HepG2 (cell line): ENCODE measurements at regions not wholly inside any gene's neighbourhood (a gene's known extent, or its start where the extent isn't known, plus 50 kb on each side); places are given as distances from the start of the nearest gene placed in this dataset.
A peak's percentile ranks its signal among the peaks of the same experiment; 100 is the strongest.

ENCODE experiments used
- ATAC-seq: fragments of 200-7000 bp; cut with Tn5 transposase; 3 replicates; pipeline ENCODE4 v1.9.1; 2020; ENCODE audit warnings: mild to moderate bottlenecking, moderate library complexity
- BruUV-seq: library from RNA; stranded (reverse); fragments of 400-500 nt; replicated peaks from 2 replicates; lab custom pipeline; 2021; lab: Mats Ljungman, UMichigan
- CTCF ChIA-PET: fragments of 300-600 bp; formaldehyde crosslinking; extraction: SDS; loops from one replicate; lab custom pipeline; 2021; ENCODE audit warnings: low total read pairs, inconsistent platforms, low intra/inter-chr PET ratio; lab: Yijun Ruan, JAX
- POLR2A ChIA-PET: fragments of 350-600 bp; sonication (Branson Sonifier 250); formaldehyde crosslinking; loops from one replicate; lab custom pipeline; 2020; ENCODE audit warnings: antibody characterized with exemption, inconsistent platforms; lab: Yijun Ruan, JAX
- DNase-seq: peaks from one replicate; pipeline ENCODE4 v3.0.0-alpha.2; 2015; ENCODE audit warnings: low spot score
- FAIRE-seq: peaks from 3 replicates; lab custom pipeline; 2011; peaks lifted over from hg19 to GRCh38; lab: Jason Lieb, UNC
- H2AFZ ChIP-seq: one replicate; pipeline ENCODE4 v1.6.1; 2011; ENCODE audit warnings: low read length, inconsistent platforms
- H3K27ac ChIP-seq: fragments of 300-600 bp; 3 replicates; pipeline ENCODE4 v1.8.0; 2011; ENCODE audit warnings: mixed run types, mild to moderate bottlenecking, mixed read lengths, low read length, inconsistent platforms; ENCODE audit not compliant: insufficient read depth; ENCODE audit errors: extremely low read length
- H3K27me3 ChIP-seq, 2 experiments: fragments of 200-600 bp in 1 of 2; 2 replicates in 1 of 2; 3 replicates in 1 of 2; pipeline versions ENCODE4 v1.6.0 to v1.8.0; 2011; ENCODE audit warnings: low read length in 2 of 2, mild to moderate bottlenecking in 2 of 2, moderate library complexity in 2 of 2, inconsistent platforms in 1 of 2; ENCODE audit not compliant: insufficient read depth in 2 of 2, control insufficient read depth in 1 of 2
- H3K36me3 ChIP-seq, 2 experiments: fragments of 200-600 bp in 1 of 2; replicated peaks in 1 of 2; 2 replicates in 1 of 2; 3 replicates in 1 of 2; pipeline versions ENCODE4 v1.5.1 to v1.8.0; 2011; ENCODE audit warnings: low read length in 2 of 2, inconsistent platforms in 1 of 2; ENCODE audit not compliant: insufficient read depth in 2 of 2, control insufficient read depth in 1 of 2
- H3K4me1 ChIP-seq: 2 replicates; pipeline ENCODE4 v1.5.1; 2012; ENCODE audit warnings: low read length, inconsistent platforms; ENCODE audit not compliant: insufficient read depth
- H3K4me2 ChIP-seq: 2 replicates; pipeline ENCODE4 v1.6.0; 2011; ENCODE audit warnings: low read depth, low read length, inconsistent platforms
- H3K4me3 ChIP-seq, 3 experiments: fragments of 200-600 bp in 1 of 3; sonication (generic), shearing (Covaris generic) in 1 of 3; replicated peaks in 1 of 3; 2 replicates each; pipeline ENCODE4 v1.5.1; 2011 to 2016; ENCODE audit warnings: low read length in 3 of 3, inconsistent platforms in 2 of 3, low read depth in 2 of 3, mild to moderate bottlenecking in 2 of 3, control low read depth in 1 of 3, mixed read lengths in 1 of 3; ENCODE audit not compliant: insufficient read depth in 1 of 3
- H3K79me2 ChIP-seq: one replicate; pipeline ENCODE4 v1.6.1; 2011; ENCODE audit warnings: low read length, inconsistent platforms; ENCODE audit not compliant: insufficient read depth
- H3K9ac ChIP-seq: 2 replicates; pipeline ENCODE4 v1.6.0; 2011; ENCODE audit warnings: mild to moderate bottlenecking, low read depth, low read length, inconsistent platforms; ENCODE audit not compliant: insufficient read depth
- H3K9me3 ChIP-seq: 2 replicates; pipeline ENCODE4 v1.5.1; 2012; ENCODE audit warnings: mild to moderate bottlenecking, low read length
- H4K20me1 ChIP-seq: 2 replicates; pipeline ENCODE4 v1.6.0; 2011; ENCODE audit warnings: inconsistent platforms, mild to moderate bottlenecking, low read length, moderate library complexity; ENCODE audit not compliant: insufficient read depth
- ARID2 ChIP-seq: sonication (generic); formaldehyde crosslinking; IDR thresholded peaks from 2 replicates; pipeline ENCODE4 v1.8.1; 2022; ENCODE audit warnings: mild to moderate bottlenecking, missing genetic modification reagents, borderline replicate concordance
- CAMTA2 ChIP-seq: sonication (generic); formaldehyde crosslinking; IDR thresholded peaks from 2 replicates; pipeline ENCODE4 v1.4.0; 2020; ENCODE audit warnings: mild to moderate bottlenecking, missing genetic modification reagents, borderline replicate concordance
- LCORL ChIP-seq, 2 experiments: fragments of 450-650 bp in 1 of 2; sonication (generic) in 1 of 2; formaldehyde crosslinking in 1 of 2; IDR thresholded peaks; 2 replicates each; pipeline versions ENCODE4 v1.5.0 to v1.6.1; 2017 to 2020; ENCODE audit warnings: antibody characterized with exemption in 1 of 2, missing genetic modification reagents in 1 of 2
- RCOR2 ChIP-seq: IDR thresholded peaks from 2 replicates; pipeline ENCODE4 v1.6.1; 2016; ENCODE audit warnings: missing biosample characterization, missing genetic modification reagents
- SALL1 ChIP-seq: sonication (generic); formaldehyde crosslinking; IDR thresholded peaks from 2 replicates; pipeline ENCODE4 v1.8.0; 2022; ENCODE audit warnings: mild to moderate bottlenecking, missing genetic modification reagents
- UBTF ChIP-seq: sonication (generic); formaldehyde crosslinking; IDR thresholded peaks from 2 replicates; pipeline ENCODE4 v1.4.0; 2020; ENCODE audit warnings: mild to moderate bottlenecking, missing genetic modification reagents
- YY1 ChIP-seq: IDR thresholded peaks from 2 replicates; pipeline ENCODE4 v1.6.1; 2011; ENCODE audit warnings: low read length, low read depth, moderate library complexity, mild to moderate bottlenecking; ENCODE audit not compliant: insufficient read depth, insufficient replicate concordance
- ZBTB37 ChIP-seq: sonication (generic); formaldehyde crosslinking; IDR thresholded peaks from 2 replicates; pipeline ENCODE4 v1.4.0; 2020; ENCODE audit warnings: mild to moderate bottlenecking, missing genetic modification reagents
- ZFX ChIP-seq: sonication (generic); formaldehyde crosslinking; IDR thresholded peaks from 2 replicates; pipeline ENCODE4 v1.4.0; 2020; ENCODE audit warnings: mild to moderate bottlenecking, low read depth, missing genetic modification reagents, moderate library complexity
- ZNF383 ChIP-seq: sonication (generic); formaldehyde crosslinking; IDR thresholded peaks from 2 replicates; pipeline ENCODE4 v1.4.0; 2020; ENCODE audit warnings: missing genetic modification reagents, mild to moderate bottlenecking, borderline replicate concordance
- ZNF644 ChIP-seq: IDR thresholded peaks from 2 replicates; pipeline ENCODE4 v1.6.1; 2016; ENCODE audit warnings: low read depth
- WGBS: methylation state at CpG from one replicate; pipeline ENCODE4 v1.1.6; 2017; ENCODE audit warnings: low lambda C conversion rate; 5-methylcytosine and 5-hydroxymethylcytosine counted together
- in situ Hi-C: cut with HindIII; loops from 2 replicates; pipeline ENCODE4 v1.10.0; 2017; ENCODE audit warnings: low pct_unique_long_range_greater_than_20kb; ENCODE audit not compliant: extremely low pct_ligation_motif_present
- intact Hi-C: fragments of 100-400 bp; cut with micrococcal nuclease; formaldehyde crosslinking; loops from one replicate; pipeline ENCODE4 v1.10.0; 2022; ENCODE audit not compliant: unreplicated experiment

GRCh38 chr9:129327552-129328328 lies 149.7 kb upstream of the IER5L start:
- DNase-seq (no peak), FAIRE-seq (no peak), ATAC-seq (peak; percentile 16; the same call in 1 of the 3 replicates)
- in situ Hi-C loops: no loop called here
- Histone ChIP-seq H3K4me3 (no peak overlapping the region), H3K9me3 (peaks cover 8% of the 10 kb centered on the region), H2AFZ (no peak overlapping the region), H4K20me1 (no peaks in the 10 kb centered on the region), H3K4me2 (peak overlapping the region; percentile 61; the same call in 1 of the 2 replicates), H3K27ac (no peak overlapping the region)
- POLR2A ChIA-PET: no interaction called here
- no peak for TF ChIP-seq CAMTA2 (CRISPR knock-in tag)
- no peak for TF ChIP-seq YY1
- TF ChIP-seq ZNF383 (CRISPR knock-in tag): no peak
- TF ChIP-seq RCOR2 (CRISPR knock-in tag): no peak
- TF ChIP-seq ZFX (CRISPR knock-in tag): peak; percentile 24; the same call in 1 of the 2 replicates
- peak; percentile 19; the same call in 1 of the 2 replicates for TF ChIP-seq SALL1 (CRISPR knock-in tag)
- no peak for TF ChIP-seq ZBTB37 (CRISPR knock-in tag)
- no peak for TF ChIP-seq UBTF (CRISPR knock-in tag)
- TF ChIP-seq LCORL (IDR thresholded peaks at IDR 0.05): no peak
- 0 out of 2 replicates have a peak, but pooled peaks have one; percentile 39 for TF ChIP-seq LCORL (CRISPR knock-in tag; IDR thresholded peaks at IDR 0.05)
- TF ChIP-seq ZNF644 (CRISPR knock-in tag): 0 out of 2 replicates have a peak, but pooled peaks have one; percentile 13
- no peak for TF ChIP-seq ARID2 (CRISPR knock-in tag)
- TF ChIP-seq, all 625 proteins: peak for 4
- CTCF ChIA-PET: no interaction called here
- WGBS: 8% methylated on average over 9 of the region's 9 CpGs
- no peaks in the 10 kb centered on the region for H3K36me3 ChIP-seq
- H3K4me1 ChIP-seq: peaks cover 72% of the 10 kb centered on the region
- H3K79me2 ChIP-seq: no peaks in the 10 kb centered on the region
- H3K9ac ChIP-seq: no peak overlapping the region
- no TSS peak for BruUV-seq
- intact Hi-C loops: no loop called here
- H3K27me3 ChIP-seq: 0 out of 5 replicates have a peak, but pooled peaks cover 0 to 4% of the 10 kb centered on the region in 2 experiments
